ENCODE measurements at regions not wholly inside any gene's neighbourhood (a gene's known extent, or its start where the extent isn't known, plus 50 kb on each side); places are given as distances from the start of the nearest gene placed in this dataset.

DNA sequence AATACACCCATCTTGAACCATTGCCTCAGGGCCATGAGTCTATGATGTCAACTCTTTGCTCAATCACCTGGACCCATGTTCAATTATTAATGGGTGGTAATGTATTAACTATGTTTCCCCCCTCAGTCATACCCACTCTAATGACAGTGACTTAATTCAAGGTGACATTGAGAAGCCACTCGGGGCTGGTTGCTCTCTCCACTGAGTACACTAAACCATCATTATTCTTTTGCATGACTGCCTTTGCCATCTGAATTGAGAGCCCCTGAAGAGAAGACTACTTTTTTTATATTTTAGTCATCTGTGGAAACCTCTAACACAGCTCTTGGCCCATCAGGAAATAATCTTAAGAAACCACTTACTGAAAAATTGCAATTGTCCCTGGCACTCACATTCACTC, 139.2 kb upstream of the SOX21 start:
- H3K4me1 ChIP-seq (ENCODE audit: control insufficient read depth, insufficient read depth, low read length), result no peaks in the 10 kb centered on the region
- no peak overlapping the region for H3K27ac ChIP-seq (ENCODE audit: extremely low read depth, low read depth, low read length)
- H3K36me3 ChIP-seq (ENCODE audit: control insufficient read depth in 2 of 2, insufficient read depth in 1 of 2, low read length in 2 of 2), result no peaks in the 10 kb centered on the region
- H3K9me3 ChIP-seq (ENCODE audit: control insufficient read depth, insufficient read depth, low read depth, low read length), result no peaks in the 10 kb centered on the region
- POLR2A ChIA-PET, result no interaction called here
- no peak overlapping the region for H3K4me3 ChIP-seq (ENCODE audit: low read depth, low read length)
- CTCF ChIA-PET, result no interaction called here
- TF ChIP-seq SCRT1 (tag by site-specific recombination; IDR thresholded peaks at IDR 0.05; ENCODE audit: borderline replicate concordance) (no peak), GLIS1 (tag by site-specific recombination; IDR thresholded peaks at IDR 0.05) (no peak), ZNF174 (tag by site-specific recombination; IDR thresholded peaks at IDR 0.05) (no peak), GLI4 (tag by site-specific recombination; IDR thresholded peaks at IDR 0.05) (no peak), ZNF132 (tag by site-specific recombination; IDR thresholded peaks at IDR 0.05; ENCODE audit: borderline replicate concordance) (no peak), ZNF391 (tag by site-specific recombination; IDR thresholded peaks at IDR 0.05; ENCODE audit: borderline replicate concordance, low read depth) (no peak), ZNF544 (tag by site-specific recombination; IDR thresholded peaks at IDR 0.05) (no peak), SP3 (tag by site-specific recombination; IDR thresholded peaks at IDR 0.05) (no peak), MYNN (tag by site-specific recombination; IDR thresholded peaks at IDR 0.05; ENCODE audit: borderline replicate concordance) (no peak), ZNF311 (tag by site-specific recombination; IDR thresholded peaks at IDR 0.05; ENCODE audit: borderline replicate concordance) (no peak), ZNF561 (tag by site-specific recombination; IDR thresholded peaks at IDR 0.05; ENCODE audit: borderline replicate concordance) (no peak), ZFP3 (tag by site-specific recombination; IDR thresholded peaks at IDR 0.05; ENCODE audit: low read depth) (no peak), ZSCAN16 (tag by site-specific recombination; IDR thresholded peaks at IDR 0.05) (no peak), ZNF19 (tag by site-specific recombination; IDR thresholded peaks at IDR 0.05; ENCODE audit: low read depth) (no peak), ZNF223 (tag by site-specific recombination; IDR thresholded peaks at IDR 0.05) (no peak), ZNF777 (tag by site-specific recombination; IDR thresholded peaks at IDR 0.05; ENCODE audit: borderline replicate concordance) (no peak)
- TF ChIP-seq, protein P1, sequence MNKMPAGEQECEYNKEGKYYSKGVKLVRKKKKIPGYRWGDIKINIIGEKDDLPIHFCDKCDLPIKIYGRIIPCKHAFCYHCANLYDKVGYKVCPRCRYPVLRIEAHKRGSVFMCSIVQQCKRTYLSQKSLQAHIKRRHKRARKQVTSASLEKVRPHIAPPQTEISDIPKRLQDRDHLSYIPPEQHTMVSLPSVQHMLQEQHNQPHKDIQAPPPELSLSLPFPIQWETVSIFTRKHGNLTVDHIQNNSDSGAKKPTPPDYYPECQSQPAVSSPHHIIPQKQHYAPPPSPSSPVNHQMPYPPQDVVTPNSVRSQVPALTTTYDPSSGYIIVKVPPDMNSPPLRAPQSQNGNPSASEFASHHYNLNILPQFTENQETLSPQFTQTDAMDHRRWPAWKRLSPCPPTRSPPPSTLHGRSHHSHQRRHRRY (tag by site-specific recombination; IDR thresholded peaks at IDR 0.05), result no peak
- TF ChIP-seq, protein P2, sequence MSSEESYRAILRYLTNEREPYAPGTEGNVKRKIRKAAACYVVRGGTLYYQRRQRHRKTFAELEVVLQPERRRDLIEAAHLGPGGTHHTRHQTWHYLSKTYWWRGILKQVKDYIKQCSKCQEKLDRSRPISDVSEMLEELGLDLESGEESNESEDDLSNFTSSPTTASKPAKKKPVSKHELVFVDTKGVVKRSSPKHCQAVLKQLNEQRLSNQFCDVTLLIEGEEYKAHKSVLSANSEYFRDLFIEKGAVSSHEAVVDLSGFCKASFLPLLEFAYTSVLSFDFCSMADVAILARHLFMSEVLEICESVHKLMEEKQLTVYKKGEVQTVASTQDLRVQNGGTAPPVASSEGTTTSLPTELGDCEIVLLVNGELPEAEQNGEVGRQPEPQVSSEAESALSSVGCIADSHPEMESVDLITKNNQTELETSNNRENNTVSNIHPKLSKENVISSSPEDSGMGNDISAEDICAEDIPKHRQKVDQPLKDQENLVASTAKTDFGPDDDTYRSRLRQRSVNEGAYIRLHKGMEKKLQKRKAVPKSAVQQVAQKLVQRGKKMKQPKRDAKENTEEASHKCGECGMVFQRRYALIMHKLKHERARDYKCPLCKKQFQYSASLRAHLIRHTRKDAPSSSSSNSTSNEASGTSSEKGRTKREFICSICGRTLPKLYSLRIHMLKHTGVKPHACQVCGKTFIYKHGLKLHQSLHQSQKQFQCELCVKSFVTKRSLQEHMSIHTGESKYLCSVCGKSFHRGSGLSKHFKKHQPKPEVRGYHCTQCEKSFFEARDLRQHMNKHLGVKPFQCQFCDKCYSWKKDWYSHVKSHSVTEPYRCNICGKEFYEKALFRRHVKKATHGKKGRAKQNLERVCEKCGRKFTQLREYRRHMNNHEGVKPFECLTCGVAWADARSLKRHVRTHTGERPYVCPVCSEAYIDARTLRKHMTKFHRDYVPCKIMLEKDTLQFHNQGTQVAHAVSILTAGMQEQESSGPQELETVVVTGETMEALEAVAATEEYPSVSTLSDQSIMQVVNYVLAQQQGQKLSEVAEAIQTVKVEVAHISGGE (tag by site-specific recombination; conservative IDR thresholded peaks at IDR 0.05; ENCODE audit: low read depth), result no peak

DNA sequence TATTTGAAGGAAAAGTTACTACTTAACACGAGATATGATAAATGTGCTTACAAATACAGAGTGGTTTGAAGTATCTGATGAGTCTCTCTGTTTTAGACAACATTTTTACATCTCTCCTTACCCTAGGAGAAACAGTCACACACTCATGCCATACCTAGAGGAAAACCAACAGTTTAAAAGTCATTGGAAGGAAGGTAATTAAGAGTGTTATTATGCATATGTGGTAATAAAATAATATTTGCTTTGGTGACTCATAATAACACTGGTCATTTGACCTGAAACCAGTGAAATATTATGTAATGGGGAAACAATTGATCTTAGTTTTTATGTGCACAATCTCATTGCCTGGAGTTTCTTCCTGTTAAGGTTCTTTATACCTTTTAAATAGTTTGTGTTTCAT, 136.9 kb upstream of the SOX21 start:
- H3K27ac ChIP-seq (ENCODE audit: extremely low read depth, low read depth, low read length), result no peak overlapping the region
- ChIA-PET CTCF (no interaction called here), POLR2A (no interaction called here)
- TF ChIP-seq ZNF2 (tag by site-specific recombination; IDR thresholded peaks at IDR 0.05) (no peak), PRDM1 (tag by site-specific recombination; IDR thresholded peaks at IDR 0.05) (no peak), TCF7L2 (IDR thresholded peaks at IDR 0.05; ENCODE audit: borderline replicate concordance, low read depth, low read length) (no peak)
- no peaks in the 10 kb centered on the region for H3K4me1 ChIP-seq (ENCODE audit: control insufficient read depth, insufficient read depth, low read length)
- H3K9me3 ChIP-seq (ENCODE audit: control insufficient read depth, insufficient read depth, low read depth, low read length), result no peaks in the 10 kb centered on the region
- H3K36me3 ChIP-seq (ENCODE audit: control insufficient read depth in 2 of 2, insufficient read depth in 1 of 2, low read length in 2 of 2), result no peaks in the 10 kb centered on the region
- H3K4me3 ChIP-seq (ENCODE audit: low read depth, low read length), result no peak overlapping the region

Measured in HEK293 (cell line).